ENCODE measurements at regions not wholly inside any gene's neighbourhood (a gene's known extent, or its start where the extent isn't known, plus 50 kb on each side); places are given as distances from the start of the nearest gene placed in this dataset.

GRCh38 chr2:185132501-185133041 is 534.2 kb downstream of the ZNF804A start:
- TF ChIP-seq POLR2AphosphoS5 (IDR thresholded peaks at IDR 0.05; ENCODE audit: low read depth, low read length) (no peak), SPI1 (IDR thresholded peaks at IDR 0.05; ENCODE audit: low read depth, low read length) (no peak)

Data from GM12891 (cell line).